Ascending aorta (tissue), 2 donors: ENCODE measurements at regions not wholly inside any gene's neighbourhood (a gene's known extent, or its start where the extent isn't known, plus 50 kb on each side); places are given as distances from the start of the nearest gene placed in this dataset.

ENCODE experiments used
- DNase-seq, 2 donors: peaks; one replicate each; pipeline ENCODE4 v3.0.0-alpha.2; 2019; ENCODE audit warnings: low spot score in 2 of 2
- H3K27ac ChIP-seq, 2 donors: fragments of 200-600 bp; sonication (generic); one replicate each; pipeline ENCODE4 v1.5.1; 2016 to 2017; ENCODE audit warnings: mild to moderate bottlenecking in 1 of 2
- H3K27me3 ChIP-seq: fragments of 200-600 bp; sonication (generic); one replicate; pipeline ENCODE4 v1.5.1; 2017
- H3K36me3 ChIP-seq, 2 donors: fragments of 200-600 bp; sonication (generic); one replicate each; pipeline ENCODE4 v1.5.1; 2016
- H3K4me1 ChIP-seq, 2 donors: fragments of 200-600 bp; sonication (generic); one replicate each; pipeline ENCODE4 v1.5.1; 2016 to 2017; ENCODE audit warnings: mild to moderate bottlenecking in 1 of 2
- H3K4me3 ChIP-seq, 2 donors: fragments of 200-600 bp; sonication (generic); one replicate each; pipeline ENCODE4 v1.5.1; 2016 to 2017; ENCODE audit warnings: mild to moderate bottlenecking in 1 of 2
- H3K9me3 ChIP-seq, 2 donors: fragments of 200-600 bp; sonication (generic); one replicate each; pipeline ENCODE4 v1.5.1; 2016
- intact Hi-C: fragments of 100-400 bp; cut with DNase I; formaldehyde crosslinking; loops from one replicate; pipeline ENCODE4 v1.15.1; 2023
- TF ChIP-seq, protein P1 (sequence below), 3 experiments: fragments of 200-600 bp in 2 of 3; fragments of 450-650 bp in 1 of 3; sonication (generic) in 2 of 3; IDR thresholded peaks; one replicate each; pipeline ENCODE4 v1.5.1; 2016 to 2019; ENCODE audit warnings: antibody characterized with exemption in 3 of 3, mild to moderate bottlenecking in 1 of 3, moderate library complexity in 1 of 3

DNA sequence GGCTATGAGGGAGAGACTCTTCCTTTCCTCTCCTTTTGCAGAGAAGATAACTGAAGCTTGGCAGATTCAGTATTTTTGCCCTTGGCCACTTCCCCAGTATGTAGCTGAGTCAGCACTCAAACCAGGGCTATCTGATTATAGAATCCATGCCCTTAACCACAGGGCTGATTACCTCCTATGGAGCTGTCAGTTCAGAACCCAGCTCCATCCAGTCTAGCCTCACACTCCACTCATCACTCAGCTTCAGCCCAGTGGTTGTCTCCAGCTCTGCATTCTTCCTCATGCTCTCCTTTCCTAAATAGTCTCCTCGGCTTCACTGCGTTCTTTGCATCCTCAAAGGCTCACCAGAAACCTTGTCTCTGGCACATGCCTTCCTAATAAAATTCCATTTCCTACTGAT, 151.6 kb upstream of the BLID start:
- peaks cover 0 to 8% of the 10 kb centered on the region in 2 donors for H3K36me3 ChIP-seq
- TF ChIP-seq, protein P1, sequence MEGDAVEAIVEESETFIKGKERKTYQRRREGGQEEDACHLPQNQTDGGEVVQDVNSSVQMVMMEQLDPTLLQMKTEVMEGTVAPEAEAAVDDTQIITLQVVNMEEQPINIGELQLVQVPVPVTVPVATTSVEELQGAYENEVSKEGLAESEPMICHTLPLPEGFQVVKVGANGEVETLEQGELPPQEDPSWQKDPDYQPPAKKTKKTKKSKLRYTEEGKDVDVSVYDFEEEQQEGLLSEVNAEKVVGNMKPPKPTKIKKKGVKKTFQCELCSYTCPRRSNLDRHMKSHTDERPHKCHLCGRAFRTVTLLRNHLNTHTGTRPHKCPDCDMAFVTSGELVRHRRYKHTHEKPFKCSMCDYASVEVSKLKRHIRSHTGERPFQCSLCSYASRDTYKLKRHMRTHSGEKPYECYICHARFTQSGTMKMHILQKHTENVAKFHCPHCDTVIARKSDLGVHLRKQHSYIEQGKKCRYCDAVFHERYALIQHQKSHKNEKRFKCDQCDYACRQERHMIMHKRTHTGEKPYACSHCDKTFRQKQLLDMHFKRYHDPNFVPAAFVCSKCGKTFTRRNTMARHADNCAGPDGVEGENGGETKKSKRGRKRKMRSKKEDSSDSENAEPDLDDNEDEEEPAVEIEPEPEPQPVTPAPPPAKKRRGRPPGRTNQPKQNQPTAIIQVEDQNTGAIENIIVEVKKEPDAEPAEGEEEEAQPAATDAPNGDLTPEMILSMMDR (IDR thresholded peaks at IDR 0.05) = no peak
- intact Hi-C loops = loop anchor here (5.0 kb wide), 1 partner anchor 40 kb away; no protein-coding TSS in a partner anchor
- no peaks in the 10 kb centered on the region for H3K9me3 ChIP-seq
- no peak overlapping the region for H3K4me3 ChIP-seq
- H3K27me3 ChIP-seq = no peaks in the 10 kb centered on the region
- H3K27ac ChIP-seq = no peak overlapping the region
- DNase-seq = no peak
- H3K4me1 ChIP-seq = peaks cover 0 to 3% of the 10 kb centered on the region in 2 donors

DNA sequence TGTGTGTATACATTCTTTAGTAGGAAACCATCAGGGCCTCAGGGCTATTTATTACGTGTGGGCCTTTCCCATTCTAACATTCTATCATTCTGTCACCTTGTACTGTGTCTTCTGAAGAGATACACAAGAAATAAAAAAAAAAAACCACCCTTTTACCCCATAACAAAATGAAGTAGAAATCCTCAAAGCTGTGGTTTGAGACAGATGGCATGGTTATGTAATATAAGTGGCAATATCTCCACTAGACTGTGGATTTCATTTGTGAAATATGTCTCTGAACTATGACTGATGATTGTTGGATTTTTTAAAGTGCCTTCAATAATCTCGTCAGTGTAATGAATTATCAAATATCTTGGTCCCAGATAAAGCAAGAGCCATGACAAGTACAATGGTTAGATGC, 150.0 kb upstream of the BLID start:
- Histone ChIP-seq H3K4me1 (peaks cover 0 to 3% of the 10 kb centered on the region in 2 donors), H3K36me3 (peaks cover 0 to 6% of the 10 kb centered on the region in 2 donors), H3K27ac (no peak overlapping the region), H3K4me3 (no peak overlapping the region), H3K27me3 (no peaks in the 10 kb centered on the region), H3K9me3 (no peaks in the 10 kb centered on the region)
- TF ChIP-seq, protein P1 (IDR thresholded peaks at IDR 0.05) = no peak
- intact Hi-C loops = loop anchor here (5.0 kb wide), 1 partner anchor 39 kb away; no protein-coding TSS in a partner anchor
- DNase-seq = no peak

DNA sequence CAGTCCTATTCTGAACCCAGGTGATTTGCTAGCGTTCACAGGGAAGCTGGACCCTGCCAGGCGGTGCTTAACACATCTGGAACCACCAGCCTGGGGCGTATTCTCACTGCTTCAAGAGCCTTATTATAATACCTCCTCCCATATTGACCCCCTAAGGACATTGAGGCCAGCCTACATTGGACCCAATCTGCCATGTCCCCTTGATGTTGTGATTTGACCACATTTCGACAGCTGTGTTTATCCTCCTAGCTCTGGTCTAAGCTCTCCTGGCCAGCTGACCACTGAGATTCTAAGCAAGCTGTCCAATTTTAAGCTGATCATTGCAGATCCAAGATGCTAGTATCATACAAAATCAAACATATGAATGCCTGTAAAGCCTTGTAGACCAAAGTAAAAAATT, 148.1 kb upstream of the BLID start:
- no peak for DNase-seq
- intact Hi-C loops = no loop called here
- Histone ChIP-seq H3K27me3 (no peaks in the 10 kb centered on the region), H3K4me1 (peaks cover 0 to 3% of the 10 kb centered on the region in 2 donors), H3K9me3 (no peaks in the 10 kb centered on the region), H3K27ac (no peak overlapping the region), H3K36me3 (peaks cover 0 to 3% of the 10 kb centered on the region in 2 donors), H3K4me3 (no peak overlapping the region)
- TF ChIP-seq, protein P1 (IDR thresholded peaks at IDR 0.05) = no peak

DNA sequence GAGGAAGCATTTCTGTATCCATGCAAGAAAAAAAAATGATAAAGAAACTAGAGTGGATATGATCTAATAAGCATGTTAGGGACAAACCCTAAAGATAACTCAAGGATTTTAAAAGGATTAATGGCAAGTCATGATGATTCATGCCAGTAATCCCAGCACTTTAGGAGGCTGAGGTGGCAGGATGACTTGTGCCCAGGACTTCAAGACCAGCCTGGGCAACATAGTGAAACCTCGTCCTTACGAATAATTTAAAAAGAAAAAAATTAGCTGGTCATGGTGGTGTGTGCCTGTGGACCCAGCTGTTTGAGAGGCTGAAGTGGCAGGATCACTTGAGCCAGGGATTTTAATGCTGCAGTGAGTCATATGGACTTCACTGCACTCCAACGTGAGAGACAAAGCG, 145.5 kb upstream of the BLID start:
- no peak for DNase-seq
- H3K4me3 ChIP-seq = no peak overlapping the region

DNA sequence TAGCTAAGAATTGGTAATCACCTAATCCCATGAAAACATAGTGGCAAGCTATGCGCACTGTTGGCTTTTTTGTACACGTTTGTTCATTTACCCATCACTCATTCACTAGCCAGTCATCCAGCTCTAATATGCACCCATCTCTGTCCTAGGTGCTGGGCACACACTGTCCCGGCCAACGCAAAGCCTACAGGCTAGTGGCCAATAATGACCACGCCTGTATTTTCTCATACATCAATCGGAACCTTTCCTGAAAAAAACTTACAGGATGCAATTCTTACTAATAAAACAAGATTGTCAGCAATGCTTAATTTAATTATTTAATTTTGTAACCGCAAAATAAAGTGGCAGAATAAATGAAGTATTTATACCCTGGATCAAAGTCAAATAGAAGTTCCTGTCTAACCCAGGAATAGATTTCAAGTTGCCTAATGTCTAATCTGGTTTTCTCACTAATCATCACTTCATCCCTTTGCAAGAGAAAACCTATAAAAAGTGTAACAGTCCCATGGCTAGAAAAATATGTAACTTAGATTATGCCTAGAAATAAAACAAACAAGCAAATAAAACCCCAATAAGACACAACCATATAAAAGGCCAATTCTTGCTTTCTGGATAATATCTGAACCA, 143.3 kb upstream of the BLID start:
- H3K4me3 ChIP-seq = no peak overlapping the region
- H3K4me1 ChIP-seq = no peaks in the 10 kb centered on the region
- no peak for DNase-seq
- no peak overlapping the region for H3K27ac ChIP-seq
- H3K36me3 ChIP-seq = peaks cover 0 to 3% of the 10 kb centered on the region in 2 donors
- H3K27me3 ChIP-seq = no peaks in the 10 kb centered on the region
- TF ChIP-seq, protein P1 (IDR thresholded peaks at IDR 0.05) = no peak
- intact Hi-C loops = no loop called here
- no peaks in the 10 kb centered on the region for H3K9me3 ChIP-seq

More for the DNA sequence above, 145.5 kb upstream of the BLID start:
- Histone ChIP-seq H3K27ac (no peak overlapping the region), H3K9me3 (no peaks in the 10 kb centered on the region), H3K4me1 (no peaks in the 10 kb centered on the region), H3K36me3 (peaks cover 0 to 6% of the 10 kb centered on the region in 2 donors), H3K27me3 (no peaks in the 10 kb centered on the region)
- TF ChIP-seq, protein P1 (IDR thresholded peaks at IDR 0.05) = no peak
- intact Hi-C loops = no loop called here
